HL-60 (cell line): ENCODE measurements at regions not wholly inside any gene's neighbourhood (a gene's known extent, or its start where the extent isn't known, plus 50 kb on each side); places are given as distances from the start of the nearest gene placed in this dataset.

Source experiments
- CTCF ChIP-seq: IDR thresholded peaks from one replicate; pipeline ENCODE4 v1.5.1; 2011; ENCODE audit warnings: low read length, control low read depth, inconsistent platforms; ENCODE audit not compliant: insufficient read depth
- POLR2AphosphoS5 ChIP-seq: IDR thresholded peaks from 2 replicates; pipeline ENCODE4 v1.6.1; 2012; ENCODE audit warnings: low read depth
- TF ChIP-seq, protein P1 (sequence below): IDR thresholded peaks from 2 replicates; pipeline ENCODE4 v1.6.1; 2012; ENCODE audit warnings: low read depth; ENCODE audit not compliant: insufficient replicate concordance

DNA sequence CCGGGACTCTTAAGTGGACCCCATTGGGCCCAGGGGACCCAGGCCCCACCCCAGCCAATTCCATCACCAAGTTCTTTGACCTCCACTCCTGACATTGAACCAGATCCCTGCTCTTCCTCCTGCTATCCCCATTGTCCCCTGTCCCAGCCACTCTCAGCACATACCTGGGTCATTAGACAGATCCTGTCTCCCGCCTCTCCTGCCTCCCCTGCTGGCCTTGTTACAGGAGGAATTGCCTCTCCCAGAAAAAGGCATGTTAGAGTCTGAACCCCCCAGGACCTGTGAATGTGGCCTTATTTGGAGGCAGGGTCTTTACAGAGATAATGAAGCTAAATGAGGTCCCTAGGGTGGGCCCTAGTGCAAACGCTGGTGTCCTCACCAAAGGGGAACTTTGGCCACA, 301.9 kb downstream of the NPHP4 start:
- TF ChIP-seq CTCF, result no peak
- no peak for TF ChIP-seq POLR2AphosphoS5
- TF ChIP-seq, protein P1, sequence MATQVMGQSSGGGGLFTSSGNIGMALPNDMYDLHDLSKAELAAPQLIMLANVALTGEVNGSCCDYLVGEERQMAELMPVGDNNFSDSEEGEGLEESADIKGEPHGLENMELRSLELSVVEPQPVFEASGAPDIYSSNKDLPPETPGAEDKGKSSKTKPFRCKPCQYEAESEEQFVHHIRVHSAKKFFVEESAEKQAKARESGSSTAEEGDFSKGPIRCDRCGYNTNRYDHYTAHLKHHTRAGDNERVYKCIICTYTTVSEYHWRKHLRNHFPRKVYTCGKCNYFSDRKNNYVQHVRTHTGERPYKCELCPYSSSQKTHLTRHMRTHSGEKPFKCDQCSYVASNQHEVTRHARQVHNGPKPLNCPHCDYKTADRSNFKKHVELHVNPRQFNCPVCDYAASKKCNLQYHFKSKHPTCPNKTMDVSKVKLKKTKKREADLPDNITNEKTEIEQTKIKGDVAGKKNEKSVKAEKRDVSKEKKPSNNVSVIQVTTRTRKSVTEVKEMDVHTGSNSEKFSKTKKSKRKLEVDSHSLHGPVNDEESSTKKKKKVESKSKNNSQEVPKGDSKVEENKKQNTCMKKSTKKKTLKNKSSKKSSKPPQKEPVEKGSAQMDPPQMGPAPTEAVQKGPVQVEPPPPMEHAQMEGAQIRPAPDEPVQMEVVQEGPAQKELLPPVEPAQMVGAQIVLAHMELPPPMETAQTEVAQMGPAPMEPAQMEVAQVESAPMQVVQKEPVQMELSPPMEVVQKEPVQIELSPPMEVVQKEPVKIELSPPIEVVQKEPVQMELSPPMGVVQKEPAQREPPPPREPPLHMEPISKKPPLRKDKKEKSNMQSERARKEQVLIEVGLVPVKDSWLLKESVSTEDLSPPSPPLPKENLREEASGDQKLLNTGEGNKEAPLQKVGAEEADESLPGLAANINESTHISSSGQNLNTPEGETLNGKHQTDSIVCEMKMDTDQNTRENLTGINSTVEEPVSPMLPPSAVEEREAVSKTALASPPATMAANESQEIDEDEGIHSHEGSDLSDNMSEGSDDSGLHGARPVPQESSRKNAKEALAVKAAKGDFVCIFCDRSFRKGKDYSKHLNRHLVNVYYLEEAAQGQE, result no peak
